SK-N-SH treated with all-trans-retinoic acid at 6 μM for 48 hours (cell line): ENCODE measurements at regions not wholly inside any gene's neighbourhood (a gene's known extent, or its start where the extent isn't known, plus 50 kb on each side); places are given as distances from the start of the nearest gene placed in this dataset.

Experiments used
- ATAC-seq: fragments of 200-7000 bp; cut with Tn5 transposase; 3 replicates; pipeline ENCODE4 v1.9.1; 2020; ENCODE audit warnings: mild to moderate bottlenecking, moderate library complexity
- ARNTL ChIP-seq: fragments of 450-650 bp; formaldehyde crosslinking; IDR thresholded peaks from 2 replicates; pipeline ENCODE4 v1.5.0; 2020; ENCODE audit warnings: low read depth, mild to moderate bottlenecking, moderate library complexity, borderline replicate concordance
- BACH2 ChIP-seq: fragments of 250-450 bp; sonication (Bioruptor Pico); IDR thresholded peaks from 2 replicates; pipeline ENCODE4 v1.9.0; 2021; ENCODE audit warnings: mild to moderate bottlenecking, borderline replicate concordance
- CREB5 ChIP-seq: fragments of 250-450 bp; sonication (Bioruptor Pico); IDR thresholded peaks from 2 replicates; pipeline ENCODE4 v1.5.1; 2020; ENCODE audit warnings: low read depth, mild to moderate bottlenecking, moderate library complexity
- CSRNP3 ChIP-seq: fragments of 250-450 bp; sonication (Bioruptor Pico); IDR thresholded peaks from 2 replicates; pipeline ENCODE4 v1.5.1; 2021; ENCODE audit warnings: mild to moderate bottlenecking, moderate library complexity
- ESRRG ChIP-seq: fragments of 250-450 bp; sonication (Bioruptor Pico); IDR thresholded peaks from 2 replicates; pipeline ENCODE4 v1.6.1; 2021; ENCODE audit warnings: mild to moderate bottlenecking
- GLIS3 ChIP-seq: fragments of 250-450 bp; sonication (Bioruptor Pico); IDR thresholded peaks from 2 replicates; pipeline ENCODE4 v1.5.0; 2020; ENCODE audit warnings: mild to moderate bottlenecking, moderate library complexity
- ISL1 ChIP-seq: fragments of 250-450 bp; sonication (Bioruptor Pico); IDR thresholded peaks from 2 replicates; pipeline ENCODE4 v2.1.2; 2022; ENCODE audit warnings: mild to moderate bottlenecking, moderate library complexity
- OSR1 ChIP-seq: fragments of 250-450 bp; sonication (Bioruptor Pico); IDR thresholded peaks from 2 replicates; pipeline ENCODE4 v1.8.0; 2022; ENCODE audit warnings: moderate library complexity, mild to moderate bottlenecking, inconsistent platforms
- PPARA ChIP-seq: fragments of 250-450 bp; sonication (Bioruptor Pico); IDR thresholded peaks from 2 replicates; pipeline ENCODE4 v1.5.0; 2020; ENCODE audit warnings: mild to moderate bottlenecking, borderline replicate concordance
- RARB ChIP-seq: fragments of 250-450 bp; sonication (Bioruptor Pico); IDR thresholded peaks from 2 replicates; pipeline ENCODE4 v1.8.0; 2021; ENCODE audit warnings: mild to moderate bottlenecking, moderate library complexity
- SNAI2 ChIP-seq: fragments of 250-450 bp; sonication (Bioruptor Pico); IDR thresholded peaks from 2 replicates; pipeline ENCODE4 v1.5.0; 2020; ENCODE audit warnings: mild to moderate bottlenecking, moderate library complexity
- TOX ChIP-seq: fragments of 250-450 bp; sonication (Bioruptor Pico); IDR thresholded peaks from 2 replicates; pipeline ENCODE4 v1.8.0; 2021; ENCODE audit warnings: mild to moderate bottlenecking, moderate library complexity, borderline replicate concordance
- ZC3H10 ChIP-seq: fragments of 250-450 bp; sonication (Bioruptor Pico); IDR thresholded peaks from 2 replicates; pipeline ENCODE4 v1.5.1; 2021; ENCODE audit warnings: mild to moderate bottlenecking, moderate library complexity
- ZFP3 ChIP-seq: fragments of 250-450 bp; sonication (Bioruptor Pico); IDR thresholded peaks from 2 replicates; pipeline ENCODE4 v1.5.0; 2020; ENCODE audit warnings: mild to moderate bottlenecking, moderate library complexity
- ZFP30 ChIP-seq: fragments of 450-650 bp; formaldehyde crosslinking; IDR thresholded peaks from 2 replicates; pipeline ENCODE4 v1.5.0; 2022; ENCODE audit warnings: mild to moderate bottlenecking, moderate library complexity
- ZNF565 ChIP-seq: fragments of 450-650 bp; formaldehyde crosslinking; conservative IDR thresholded peaks from 2 replicates; pipeline ENCODE4 v1.5.0; 2020; ENCODE audit warnings: low read depth, mild to moderate bottlenecking, moderate library complexity
- ZNF70 ChIP-seq: fragments of 450-650 bp; formaldehyde crosslinking; IDR thresholded peaks from 2 replicates; pipeline ENCODE4 v1.5.0; 2020; ENCODE audit warnings: mild to moderate bottlenecking, moderate library complexity
- ZNF8 ChIP-seq: fragments of 450-650 bp; formaldehyde crosslinking; IDR thresholded peaks from 2 replicates; pipeline ENCODE4 v1.5.0; 2020; ENCODE audit warnings: mild to moderate bottlenecking, moderate library complexity
- TF ChIP-seq, protein P1 (sequence below): fragments of 250-450 bp; sonication (Bioruptor Pico); IDR thresholded peaks from 2 replicates; pipeline ENCODE4 v1.8.0; 2021; ENCODE audit warnings: low read depth, mild to moderate bottlenecking, moderate library complexity, borderline replicate concordance
- TF ChIP-seq, protein P2 (sequence below): fragments of 250-450 bp; sonication (Bioruptor Pico); IDR thresholded peaks from 2 replicates; pipeline ENCODE4 v1.5.0; 2020; ENCODE audit warnings: mild to moderate bottlenecking, moderate library complexity
- TF ChIP-seq, protein P3 (sequence below): fragments of 250-450 bp; sonication (Bioruptor Pico); IDR thresholded peaks from 2 replicates; pipeline ENCODE4 v1.8.0; 2020; ENCODE audit warnings: mild to moderate bottlenecking, moderate library complexity, borderline replicate concordance

DNA sequence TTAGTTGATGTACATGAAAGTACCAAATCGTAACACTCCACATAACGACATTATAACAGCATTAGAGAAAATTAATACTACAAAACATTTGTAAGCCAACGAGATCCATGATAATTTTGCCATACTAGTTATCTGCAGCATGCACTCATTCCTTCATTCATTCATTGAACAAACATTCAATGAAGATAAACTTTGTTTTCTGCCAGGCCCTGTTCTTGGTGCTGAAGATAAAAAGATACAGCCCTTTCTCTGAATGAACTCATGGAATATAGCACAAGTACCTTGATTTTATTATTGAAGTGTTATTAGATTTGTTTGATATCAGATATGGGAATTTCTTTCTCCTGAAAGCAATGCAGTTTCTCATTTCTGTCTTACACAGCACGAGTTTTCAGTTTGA lies 524.0 kb downstream of the TFAP2A start (continued):
- TF ChIP-seq CSRNP3 (CRISPR knock-in tag) (no peak), RARB (CRISPR knock-in tag) (no peak), ARNTL (CRISPR knock-in tag) (no peak)
- TF ChIP-seq, protein P1, sequence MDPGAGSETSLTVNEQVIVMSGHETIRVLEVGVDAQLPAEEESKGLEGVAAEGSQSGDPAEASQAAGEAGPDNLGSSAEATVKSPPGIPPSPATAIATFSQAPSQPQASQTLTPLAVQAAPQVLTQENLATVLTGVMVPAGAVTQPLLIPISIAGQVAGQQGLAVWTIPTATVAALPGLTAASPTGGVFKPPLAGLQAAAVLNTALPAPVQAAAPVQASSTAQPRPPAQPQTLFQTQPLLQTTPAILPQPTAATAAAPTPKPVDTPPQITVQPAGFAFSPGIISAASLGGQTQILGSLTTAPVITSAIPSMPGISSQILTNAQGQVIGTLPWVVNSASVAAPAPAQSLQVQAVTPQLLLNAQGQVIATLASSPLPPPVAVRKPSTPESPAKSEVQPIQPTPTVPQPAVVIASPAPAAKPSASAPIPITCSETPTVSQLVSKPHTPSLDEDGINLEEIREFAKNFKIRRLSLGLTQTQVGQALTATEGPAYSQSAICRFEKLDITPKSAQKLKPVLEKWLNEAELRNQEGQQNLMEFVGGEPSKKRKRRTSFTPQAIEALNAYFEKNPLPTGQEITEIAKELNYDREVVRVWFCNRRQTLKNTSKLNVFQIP, result no peak
- TF ChIP-seq, all 23 proteins: peak for 0

GRCh38 chr6:9890469-9890868 lies 524.4 kb downstream of the TFAP2A start:
- no peak for ATAC-seq
- TF ChIP-seq ARNTL (CRISPR knock-in tag), result no peak
- TF ChIP-seq, protein P2, sequence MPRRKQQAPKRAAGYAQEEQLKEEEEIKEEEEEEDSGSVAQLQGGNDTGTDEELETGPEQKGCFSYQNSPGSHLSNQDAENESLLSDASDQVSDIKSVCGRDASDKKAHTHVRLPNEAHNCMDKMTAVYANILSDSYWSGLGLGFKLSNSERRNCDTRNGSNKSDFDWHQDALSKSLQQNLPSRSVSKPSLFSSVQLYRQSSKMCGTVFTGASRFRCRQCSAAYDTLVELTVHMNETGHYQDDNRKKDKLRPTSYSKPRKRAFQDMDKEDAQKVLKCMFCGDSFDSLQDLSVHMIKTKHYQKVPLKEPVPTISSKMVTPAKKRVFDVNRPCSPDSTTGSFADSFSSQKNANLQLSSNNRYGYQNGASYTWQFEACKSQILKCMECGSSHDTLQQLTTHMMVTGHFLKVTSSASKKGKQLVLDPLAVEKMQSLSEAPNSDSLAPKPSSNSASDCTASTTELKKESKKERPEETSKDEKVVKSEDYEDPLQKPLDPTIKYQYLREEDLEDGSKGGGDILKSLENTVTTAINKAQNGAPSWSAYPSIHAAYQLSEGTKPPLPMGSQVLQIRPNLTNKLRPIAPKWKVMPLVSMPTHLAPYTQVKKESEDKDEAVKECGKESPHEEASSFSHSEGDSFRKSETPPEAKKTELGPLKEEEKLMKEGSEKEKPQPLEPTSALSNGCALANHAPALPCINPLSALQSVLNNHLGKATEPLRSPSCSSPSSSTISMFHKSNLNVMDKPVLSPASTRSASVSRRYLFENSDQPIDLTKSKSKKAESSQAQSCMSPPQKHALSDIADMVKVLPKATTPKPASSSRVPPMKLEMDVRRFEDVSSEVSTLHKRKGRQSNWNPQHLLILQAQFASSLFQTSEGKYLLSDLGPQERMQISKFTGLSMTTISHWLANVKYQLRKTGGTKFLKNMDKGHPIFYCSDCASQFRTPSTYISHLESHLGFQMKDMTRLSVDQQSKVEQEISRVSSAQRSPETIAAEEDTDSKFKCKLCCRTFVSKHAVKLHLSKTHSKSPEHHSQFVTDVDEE, result no peak

- no peak for ATAC-seq
Observed at GRCh38 chr6:9878535-9878934, 536.3 kb downstream of the TFAP2A start.

DNA sequence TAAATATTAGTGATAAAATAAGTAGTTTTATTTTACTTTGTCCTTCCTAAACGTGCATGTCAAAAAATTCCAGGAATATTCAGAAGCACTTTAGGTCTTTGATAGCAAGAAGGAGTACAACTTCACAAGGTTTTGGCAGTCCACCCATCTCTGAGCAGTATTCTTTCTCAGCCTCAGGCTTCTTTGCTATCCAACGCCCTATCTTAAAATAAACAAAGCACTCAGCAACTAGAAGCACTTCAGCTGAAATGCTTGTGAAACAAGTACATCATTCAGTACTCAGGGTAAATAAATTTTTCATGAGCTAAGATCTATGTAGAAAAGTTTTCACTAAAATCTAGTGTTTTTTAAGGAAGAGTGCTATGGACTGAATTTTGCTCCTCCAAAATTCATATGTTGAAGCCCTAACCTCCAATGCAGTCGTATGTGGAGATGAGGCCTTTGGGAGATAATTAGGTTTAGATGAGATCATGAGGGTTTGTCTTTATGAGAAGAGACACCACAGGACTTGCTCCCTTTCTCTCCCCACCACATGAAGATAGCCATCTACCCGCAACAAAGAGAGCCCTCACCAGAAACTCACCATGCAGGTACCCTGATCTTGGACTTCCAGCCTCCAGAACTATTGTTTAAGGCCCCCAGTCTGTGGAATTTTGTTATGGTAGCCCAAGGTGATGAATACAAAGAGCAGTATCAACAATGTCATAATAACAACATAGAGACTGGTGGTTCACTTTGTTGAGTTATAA lies 539.1 kb downstream of the TFAP2A start:
- ATAC-seq, result no peak
- TF ChIP-seq TOX (CRISPR knock-in tag) (no peak), ZFP30 (CRISPR knock-in tag) (no peak), ESRRG (CRISPR knock-in tag) (no peak), ZFP3 (CRISPR knock-in tag) (no peak), ZNF70 (CRISPR knock-in tag) (no peak), ZNF8 (CRISPR knock-in tag) (no peak), BACH2 (no peak), PPARA (CRISPR knock-in tag) (no peak), GLIS3 (no peak), ISL1 (CRISPR knock-in tag) (no peak), OSR1 (CRISPR knock-in tag) (no peak), CREB5 (CRISPR knock-in tag) (no peak), CSRNP3 (CRISPR knock-in tag) (no peak), ARNTL (CRISPR knock-in tag) (no peak)
- TF ChIP-seq, protein P2, result no peak
- TF ChIP-seq, protein P3, sequence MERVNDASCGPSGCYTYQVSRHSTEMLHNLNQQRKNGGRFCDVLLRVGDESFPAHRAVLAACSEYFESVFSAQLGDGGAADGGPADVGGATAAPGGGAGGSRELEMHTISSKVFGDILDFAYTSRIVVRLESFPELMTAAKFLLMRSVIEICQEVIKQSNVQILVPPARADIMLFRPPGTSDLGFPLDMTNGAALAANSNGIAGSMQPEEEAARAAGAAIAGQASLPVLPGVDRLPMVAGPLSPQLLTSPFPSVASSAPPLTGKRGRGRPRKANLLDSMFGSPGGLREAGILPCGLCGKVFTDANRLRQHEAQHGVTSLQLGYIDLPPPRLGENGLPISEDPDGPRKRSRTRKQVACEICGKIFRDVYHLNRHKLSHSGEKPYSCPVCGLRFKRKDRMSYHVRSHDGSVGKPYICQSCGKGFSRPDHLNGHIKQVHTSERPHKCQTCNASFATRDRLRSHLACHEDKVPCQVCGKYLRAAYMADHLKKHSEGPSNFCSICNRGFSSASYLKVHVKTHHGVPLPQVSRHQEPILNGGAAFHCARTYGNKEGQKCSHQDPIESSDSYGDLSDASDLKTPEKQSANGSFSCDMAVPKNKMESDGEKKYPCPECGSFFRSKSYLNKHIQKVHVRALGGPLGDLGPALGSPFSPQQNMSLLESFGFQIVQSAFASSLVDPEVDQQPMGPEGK (CRISPR knock-in tag), result no peak
- TF ChIP-seq, protein P1, result no peak

More at GRCh38 chr6:9878535-9878934, 536.3 kb downstream of the TFAP2A start:
- TF ChIP-seq SNAI2 (CRISPR knock-in tag) (no peak), PPARA (CRISPR knock-in tag) (no peak), ZC3H10 (CRISPR knock-in tag) (no peak), RARB (CRISPR knock-in tag) (no peak), ISL1 (CRISPR knock-in tag) (no peak), ZNF565 (CRISPR knock-in tag) (no peak)
- TF ChIP-seq, all 23 proteins: peak for 0
